DMS53 treated with DMSO at 0.1 percent for 48 hours (cell line): ENCODE measurements at regions not wholly inside any gene's neighbourhood (a gene's known extent, or its start where the extent isn't known, plus 50 kb on each side); places are given as distances from the start of the nearest gene placed in this dataset.
A peak's percentile ranks its signal among the peaks of the same experiment; 100 is the strongest.

ENCODE experiments used
- DNase-seq: peaks from one replicate; lab custom pipeline; 2025; ENCODE audit not compliant: unreplicated experiment; lab: John Stamatoyannopoulos, UW

DNA sequence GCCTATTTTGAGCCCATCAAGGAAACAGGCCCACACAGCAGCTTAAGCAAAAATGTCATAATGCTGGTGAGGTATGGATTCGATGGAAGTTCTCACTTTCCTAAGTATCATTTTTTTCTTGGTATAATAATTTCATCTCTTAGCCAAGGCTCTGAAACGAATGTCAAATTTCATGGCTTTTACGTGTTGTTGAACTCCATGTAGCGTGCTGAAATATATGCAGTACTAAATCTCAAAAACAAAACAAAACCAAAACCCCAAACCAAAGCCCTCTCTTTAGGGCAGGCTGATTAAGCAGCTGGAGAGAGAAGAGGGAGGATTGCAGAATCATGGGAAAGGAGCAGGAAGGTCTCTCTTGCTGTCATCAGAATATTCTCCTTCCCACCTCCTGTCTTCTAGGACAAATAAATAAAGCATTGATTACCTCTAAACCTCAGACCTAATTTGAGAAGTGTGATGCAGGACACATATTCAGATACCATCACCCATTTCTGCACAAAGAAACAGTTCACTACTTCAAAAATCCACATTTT, 58.3 kb downstream of the TMEM174 start:
- no peak for DNase-seq

DNA sequence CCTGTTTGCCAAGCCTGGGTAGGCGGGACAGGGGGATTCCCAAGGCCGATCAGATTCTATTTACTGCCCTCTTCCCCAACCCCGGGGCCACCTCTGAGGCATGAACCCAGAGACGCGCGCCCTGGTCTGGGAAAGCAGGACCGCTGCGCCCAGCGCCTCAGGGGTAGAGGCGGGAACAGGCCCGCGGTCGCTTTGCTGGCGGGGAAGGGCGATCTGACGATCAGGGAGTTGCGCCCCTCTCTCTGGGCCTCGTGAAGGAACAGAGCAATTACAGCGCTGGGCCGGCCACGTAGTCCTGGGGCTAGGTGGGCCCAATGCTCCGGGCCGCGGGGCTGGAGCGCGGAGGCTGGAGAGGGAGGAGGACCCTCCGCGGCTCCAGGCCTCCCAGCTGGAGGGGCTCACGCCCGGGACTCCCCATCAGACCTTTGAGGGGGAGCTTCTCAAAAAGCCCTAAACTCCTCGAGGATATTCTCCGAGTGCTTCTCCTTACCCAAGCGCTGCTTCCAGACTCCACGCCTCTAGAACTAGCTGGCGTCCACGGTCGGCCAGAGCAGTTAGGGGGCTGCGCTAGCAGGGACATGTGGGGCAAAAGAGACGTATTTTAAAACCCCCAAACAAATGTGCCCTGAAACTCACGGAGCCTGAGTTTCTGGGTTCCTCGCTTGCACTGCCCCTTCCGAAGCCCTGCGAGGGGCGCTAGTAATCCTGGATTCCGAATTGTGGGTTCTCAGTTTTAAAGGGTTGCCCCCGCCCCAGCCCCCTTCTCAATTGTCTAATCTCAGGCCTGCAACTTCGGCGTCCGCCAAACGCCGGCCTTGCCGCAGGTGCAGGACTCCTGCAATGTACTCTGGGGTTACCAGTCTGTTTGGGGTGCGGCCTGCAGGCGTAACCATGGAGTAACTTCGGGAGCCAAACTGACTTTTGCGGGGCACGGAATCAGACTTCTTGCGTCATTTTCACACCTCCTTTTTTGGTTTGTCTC, 57.6 kb downstream of the TMEM174 start:
- no peak for DNase-seq

DNA sequence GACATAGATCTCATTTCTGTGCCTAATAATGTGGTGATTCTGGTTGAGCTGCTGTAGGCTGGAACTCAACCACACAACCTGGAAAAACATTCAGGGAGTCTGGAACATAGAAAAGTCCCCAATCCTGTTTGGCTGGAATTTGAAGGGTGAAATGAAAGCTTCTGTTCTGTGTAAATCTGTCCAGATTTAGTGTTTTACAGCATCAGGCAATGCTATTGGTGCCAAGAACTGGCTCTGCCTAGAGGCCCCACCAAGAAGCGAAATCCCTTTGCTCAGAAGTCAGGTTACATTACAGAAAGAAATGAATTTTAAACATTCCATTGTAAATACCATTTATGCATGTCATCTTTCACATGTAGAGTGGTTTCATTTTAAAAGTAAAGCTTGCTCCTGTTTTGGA, 56.3 kb downstream of the TMEM174 start:
- DNase-seq = peak; percentile 37

DNA sequence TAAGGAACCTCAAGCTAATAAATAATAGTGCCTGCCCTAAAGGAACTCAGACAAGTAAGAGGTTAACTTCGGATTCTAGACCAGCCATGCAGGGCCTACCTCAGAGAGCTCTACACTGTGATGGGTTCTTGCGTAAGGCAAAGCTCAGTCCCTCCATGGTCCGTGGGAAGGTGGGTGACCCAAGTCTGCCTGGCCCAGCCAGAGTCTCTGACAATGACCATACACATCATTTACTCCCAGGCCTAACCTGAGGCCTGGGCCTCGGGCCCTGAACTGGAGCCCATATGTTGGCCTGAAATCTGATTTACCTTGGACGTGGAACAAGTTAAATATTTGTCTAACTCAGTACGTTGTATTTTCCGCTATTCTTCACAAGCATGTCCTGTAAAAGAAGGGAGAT, 55.1 kb downstream of the TMEM174 start:
- no peak for DNase-seq
